HS-27A (cell line): ENCODE measurements at regions not wholly inside any gene's neighbourhood (a gene's known extent, or its start where the extent isn't known, plus 50 kb on each side); places are given as distances from the start of the nearest gene placed in this dataset.

Experiments used
- DNase-seq: peaks from one replicate; pipeline ENCODE4 v3.0.0-alpha.2; 2012; ENCODE audit warnings: low read depth, missing footprints

DNA sequence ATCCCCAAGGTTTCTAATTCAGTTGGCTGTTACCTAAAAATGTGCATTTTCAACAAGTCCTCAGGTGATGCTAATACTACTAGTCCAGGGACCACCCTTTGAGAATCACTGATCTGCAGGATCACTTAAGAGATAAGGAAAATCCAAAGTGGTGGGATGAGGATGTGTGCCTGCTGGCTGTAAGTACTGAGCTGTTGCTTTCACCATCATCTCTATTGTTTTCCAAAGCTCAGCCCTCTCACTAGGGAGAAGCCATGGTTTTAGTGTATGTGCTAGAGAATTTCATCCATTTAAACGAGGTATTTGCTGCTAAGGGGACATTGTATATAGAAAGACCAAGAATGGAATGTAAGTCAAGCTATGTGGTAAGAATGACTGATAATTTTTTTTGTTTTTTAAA is 202.3 kb downstream of the KIF21A start:
- DNase-seq, result no peak

DNA sequence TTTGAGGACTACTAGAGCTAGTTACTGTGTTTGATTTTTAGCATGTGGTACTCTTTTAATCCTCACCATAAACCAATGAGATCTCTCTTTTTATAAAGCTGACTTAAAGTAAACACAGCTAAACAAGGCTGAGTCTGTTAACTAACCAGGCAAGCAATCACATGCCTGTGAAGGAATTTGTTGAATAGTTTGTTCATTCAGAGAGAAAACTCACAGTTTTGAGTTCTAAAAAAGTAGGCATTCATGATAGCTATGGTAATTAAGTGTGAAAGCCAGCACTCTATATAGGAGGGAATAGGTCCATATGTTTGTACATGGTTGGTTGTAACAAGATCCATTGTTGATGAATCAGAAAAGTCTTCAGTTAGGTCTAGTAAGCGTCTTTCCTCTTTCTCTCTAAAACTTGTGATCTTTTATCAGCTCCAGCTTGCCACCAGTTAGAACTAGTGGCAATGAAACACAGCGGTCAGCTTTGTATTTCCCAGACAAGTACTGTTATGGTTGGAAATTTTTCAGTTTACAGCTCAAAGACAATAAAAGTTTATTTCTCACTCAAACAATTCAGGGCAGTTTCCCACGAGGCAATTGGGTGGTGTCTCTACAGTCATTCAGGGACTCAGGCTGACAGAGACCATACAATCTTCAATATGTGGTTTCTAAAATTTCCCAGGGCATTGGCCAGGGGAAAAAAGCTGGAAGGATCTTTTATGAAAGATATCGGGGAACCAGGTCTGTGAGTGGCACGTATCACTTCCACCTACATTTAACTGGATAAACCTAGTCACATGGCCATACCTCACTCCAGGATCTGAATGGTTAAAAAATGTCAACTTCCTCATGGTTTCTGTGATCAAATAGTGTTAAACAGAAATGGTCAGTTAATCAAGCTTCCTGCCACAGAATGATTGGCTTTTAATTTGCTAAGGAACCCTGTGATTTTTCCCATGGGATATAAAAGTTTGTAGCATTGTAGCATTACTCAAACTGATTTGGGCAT is 203.1 kb downstream of the KIF21A start:
- DNase-seq, result no peak

DNA sequence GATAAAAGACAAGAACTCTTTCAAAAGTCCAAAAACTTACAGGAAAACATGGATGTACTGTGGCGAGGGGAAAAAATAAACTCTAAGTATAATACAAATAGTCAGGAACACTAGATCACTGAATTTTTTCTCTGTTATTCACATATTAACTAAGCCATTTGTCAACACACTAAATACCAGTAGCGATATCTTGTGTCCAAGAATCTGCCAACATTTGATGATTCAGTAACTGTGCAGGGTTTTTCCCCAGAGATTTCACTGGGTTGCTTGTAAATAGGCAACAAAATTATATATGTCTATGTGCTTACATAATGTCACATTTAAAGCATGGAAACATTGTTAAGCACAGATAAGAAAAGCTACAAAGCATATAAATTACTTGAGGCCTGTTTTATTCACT is 205.9 kb downstream of the KIF21A start:
- peak; percentile 8 for DNase-seq

DNA sequence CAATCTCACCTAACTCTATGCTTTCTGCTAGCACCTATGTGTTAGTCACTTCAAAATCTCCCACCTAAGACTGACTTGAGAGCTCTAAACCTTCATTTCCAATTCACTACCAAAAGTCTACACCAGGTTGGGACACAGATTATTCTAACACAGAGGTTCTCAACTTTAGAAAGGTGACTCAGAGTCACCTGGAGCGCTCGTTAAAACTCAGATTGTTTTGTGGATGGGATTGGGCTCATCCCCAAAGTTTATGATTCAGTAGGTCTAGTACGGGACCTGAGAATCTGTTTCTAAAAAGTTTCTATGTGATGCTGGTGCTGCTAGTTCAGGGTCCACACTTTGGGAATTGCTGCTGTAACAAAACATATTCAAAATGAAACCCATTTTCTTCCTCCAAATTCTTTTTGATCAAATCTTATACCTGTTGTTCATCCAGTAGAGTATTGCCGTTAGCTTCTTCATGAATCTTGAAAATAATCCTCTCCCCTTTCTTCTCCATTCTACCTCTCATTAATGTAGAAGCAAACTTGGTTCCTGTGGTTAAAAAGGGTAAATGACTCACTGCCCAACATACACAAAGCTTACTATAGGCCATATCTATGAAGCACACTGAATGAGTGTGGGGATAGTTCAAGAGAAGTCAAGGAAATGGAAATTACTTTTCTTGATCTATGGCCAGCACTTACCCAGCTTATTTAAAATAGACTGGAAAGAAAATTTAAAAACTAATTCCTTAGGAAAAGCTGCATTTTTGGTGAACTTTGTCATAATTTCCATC is 206.7 kb downstream of the KIF21A start:
- no peak for DNase-seq

DNA sequence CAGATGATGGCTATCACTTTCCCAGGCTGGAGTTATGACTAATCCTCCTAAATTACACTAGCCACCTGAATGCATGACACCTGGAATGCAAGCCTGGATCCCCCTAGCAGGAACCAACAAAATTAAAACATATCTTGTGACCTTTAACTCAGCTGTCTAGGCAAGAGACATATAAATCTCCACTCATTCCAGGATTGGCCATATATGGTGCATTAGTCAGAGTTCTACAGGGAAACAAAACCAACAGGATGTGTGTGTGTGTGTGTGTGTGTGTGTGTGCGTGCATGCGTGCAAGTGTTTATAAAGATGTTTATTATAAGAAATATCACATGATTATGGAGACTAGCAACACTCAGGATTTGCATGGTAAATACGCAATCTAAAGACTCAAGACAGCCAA is 212.8 kb downstream of the KIF21A start:
- DNase-seq, result no peak

DNA sequence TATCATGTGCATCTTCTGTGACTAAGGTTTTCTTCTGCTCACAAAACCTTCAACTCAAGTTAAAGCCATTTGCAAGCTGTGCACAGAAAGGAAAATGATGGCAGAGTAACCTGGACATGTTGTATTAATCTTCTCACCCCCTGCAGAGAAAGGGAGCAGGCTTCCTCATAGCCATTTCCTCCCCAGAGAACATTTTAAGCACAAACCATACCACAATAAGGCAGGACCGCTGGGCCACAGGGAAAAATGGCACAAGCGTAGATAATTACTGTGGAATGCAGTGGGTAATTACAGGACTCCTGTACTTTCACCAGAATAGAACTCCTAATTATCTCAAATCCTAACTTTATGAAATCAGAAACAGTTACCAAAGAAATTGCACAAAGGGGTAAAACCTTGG is 215.7 kb downstream of the KIF21A start:
- no peak for DNase-seq

DNA sequence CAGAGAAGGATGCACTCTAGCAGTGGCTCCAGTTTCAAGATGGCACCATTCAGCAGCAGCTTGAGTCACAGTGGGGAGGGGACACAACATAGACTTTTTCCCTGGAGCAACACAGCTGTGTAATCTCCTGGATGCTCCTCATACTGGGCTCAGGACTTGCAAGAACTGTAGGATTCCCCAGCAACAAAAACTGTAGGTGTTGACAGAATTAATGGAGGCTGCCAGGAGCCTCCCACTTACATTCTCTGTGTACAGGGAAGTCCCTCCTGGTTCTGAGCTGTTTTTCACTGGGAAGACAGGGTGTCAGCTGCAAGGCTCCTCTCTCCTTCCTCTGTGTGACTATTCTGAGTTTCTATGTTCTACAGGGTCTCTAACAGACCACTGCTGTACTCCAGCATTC is 217.9 kb downstream of the KIF21A start:
- no peak for DNase-seq

DNA sequence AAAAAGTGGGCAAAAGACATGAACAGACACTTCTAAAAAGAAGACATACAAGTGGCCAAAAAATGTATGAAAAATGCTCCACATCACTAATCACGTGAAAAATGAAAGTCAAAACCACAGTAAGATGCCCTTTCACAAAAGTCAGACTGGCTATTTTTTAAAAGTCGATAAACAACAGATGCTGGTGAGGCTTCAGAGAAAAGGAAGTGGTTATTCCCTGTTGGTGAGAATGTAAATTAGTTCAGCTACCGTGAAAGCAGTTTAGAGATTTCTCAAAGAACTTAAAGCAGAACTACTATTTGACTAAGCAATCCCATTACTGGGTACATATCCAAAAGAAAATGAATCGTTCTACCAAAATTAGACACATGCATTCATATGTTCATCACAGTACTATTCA is 237.0 kb downstream of the KIF21A start:
- DNase-seq, result no peak

DNA sequence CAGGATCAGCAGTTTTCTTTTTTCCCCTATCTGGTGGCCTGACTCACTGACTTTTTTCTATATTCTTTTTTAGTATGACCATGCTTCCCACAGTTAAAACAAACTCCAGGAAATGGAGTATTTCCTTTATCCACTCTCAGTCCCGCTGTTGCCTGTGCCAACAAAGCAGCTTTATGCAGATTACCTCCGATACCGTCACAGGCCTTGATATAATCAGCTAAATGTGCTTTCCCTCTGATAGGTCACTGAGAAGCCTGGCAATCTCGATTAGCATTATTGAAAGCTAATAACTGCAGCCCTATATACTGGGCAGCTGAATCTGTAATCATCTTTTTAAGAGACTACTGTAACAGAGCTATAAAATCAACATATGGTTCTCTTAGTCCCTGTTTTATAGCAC is 243.6 kb downstream of the KIF21A start:
- no peak for DNase-seq

DNA sequence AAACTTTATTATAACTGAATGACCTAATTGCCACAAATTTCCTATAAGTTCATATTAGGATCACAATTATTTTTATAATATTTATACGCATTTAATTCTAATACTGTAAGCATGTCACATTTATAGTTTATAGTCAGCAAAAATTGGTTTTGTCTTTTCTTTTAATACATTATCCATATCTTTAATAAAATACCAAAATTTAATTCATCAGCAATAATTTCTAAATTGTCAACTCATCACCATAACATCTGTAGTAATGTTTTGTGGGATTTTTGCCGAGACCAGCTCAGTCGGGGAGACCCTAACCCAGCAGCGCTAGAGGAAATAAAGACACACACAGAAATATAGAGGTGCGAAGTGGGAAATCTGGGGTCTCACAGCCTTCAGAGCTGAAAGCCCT is 254.2 kb downstream of the KIF21A start:
- no peak for DNase-seq

DNA sequence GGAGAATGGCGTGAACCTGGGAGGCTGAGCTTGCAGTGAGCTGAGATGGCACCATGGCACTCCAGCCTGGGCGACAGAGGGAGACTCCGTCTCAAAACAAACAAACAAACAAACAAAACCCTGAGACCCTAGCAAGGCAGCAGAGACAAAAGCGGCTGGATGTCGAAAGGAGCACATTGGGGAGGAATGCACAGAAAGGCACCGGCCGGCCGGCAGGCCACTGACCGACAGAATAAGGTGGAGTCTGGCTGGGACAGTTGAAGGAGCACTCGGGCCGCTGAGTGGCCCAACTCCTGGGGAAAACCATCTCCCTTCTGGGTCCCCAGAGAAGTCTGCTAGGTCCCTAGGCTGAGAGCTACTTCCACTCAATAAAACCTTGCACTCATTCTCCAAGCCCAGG is 256.2 kb downstream of the KIF21A start:
- no peak for DNase-seq

DNA sequence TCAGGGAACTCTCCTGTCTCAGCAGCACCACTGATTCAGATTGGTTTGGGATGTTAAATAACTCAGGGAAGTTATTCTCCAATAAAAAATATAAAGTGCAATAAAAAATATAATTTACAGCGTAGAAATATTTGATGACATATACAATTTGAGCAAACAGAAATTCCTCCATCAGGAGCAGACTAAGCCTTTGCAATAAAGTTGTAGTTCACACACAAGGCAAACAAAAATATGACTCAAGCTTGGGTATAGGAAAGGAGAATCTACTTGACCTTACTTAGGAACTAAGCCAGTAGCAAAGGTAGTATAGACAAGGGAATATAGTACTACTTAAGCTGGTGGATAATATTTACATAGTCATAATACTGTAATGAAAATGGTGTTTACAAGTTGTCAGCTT is 264.1 kb downstream of the KIF21A start:
- no peak for DNase-seq

DNA sequence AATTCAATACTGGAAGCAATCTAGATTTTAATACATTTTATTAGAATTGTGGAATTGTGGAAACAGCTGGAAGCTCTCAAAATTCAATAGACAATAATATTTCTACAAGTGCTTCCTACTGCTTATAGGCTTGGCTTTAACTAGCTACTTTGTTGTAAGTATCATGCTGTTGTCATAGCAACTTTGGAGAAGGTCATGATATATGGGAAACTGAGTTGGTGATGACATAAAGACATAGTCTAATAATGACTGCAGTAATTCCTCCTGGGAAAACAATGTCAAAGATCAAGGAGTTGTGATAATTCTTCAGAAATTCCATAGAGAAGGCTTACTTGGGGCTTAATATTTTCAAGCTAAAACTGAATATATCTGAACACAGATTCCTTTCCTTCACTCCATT is 266.6 kb downstream of the KIF21A start:
- no peak for DNase-seq

DNA sequence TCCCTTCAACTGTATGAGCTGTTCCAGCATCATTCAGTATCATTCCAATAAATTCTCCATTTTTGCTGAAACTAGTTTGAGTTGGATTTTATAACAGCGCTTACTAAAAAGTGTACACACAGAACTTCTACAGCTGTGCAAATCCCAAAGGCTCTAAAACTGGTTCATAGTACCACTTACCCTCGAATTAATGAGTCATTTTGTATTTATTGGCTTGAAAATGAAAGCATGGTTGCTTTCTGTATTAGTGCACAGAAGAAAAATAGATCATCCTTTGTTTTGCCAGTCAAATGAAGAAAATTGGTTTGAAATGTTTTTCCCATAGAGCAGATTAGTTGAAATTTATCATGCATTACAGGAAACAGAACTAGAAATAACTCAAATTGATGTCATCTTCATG is 268.3 kb upstream of the CPNE8 start:
- DNase-seq, result no peak

DNA sequence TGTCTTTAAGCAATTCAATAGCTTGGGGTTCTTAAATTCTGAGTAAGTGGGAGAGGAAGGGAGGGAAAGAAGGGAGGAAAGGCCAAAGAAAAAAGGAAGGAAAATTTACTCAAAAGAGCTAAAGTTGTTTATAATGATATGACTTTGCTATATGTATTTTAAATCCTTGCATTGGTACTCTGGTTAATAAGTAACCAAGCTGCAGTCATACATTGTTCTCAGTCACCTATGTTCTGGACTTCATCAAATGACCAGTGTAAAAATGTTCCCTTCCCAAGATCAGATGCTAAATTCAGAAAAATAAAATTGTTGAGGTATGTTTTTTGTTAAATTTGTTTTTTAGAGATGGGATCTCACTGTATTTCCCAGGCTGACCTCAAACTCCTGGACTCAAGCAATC is 259.9 kb upstream of the CPNE8 start:
- no peak for DNase-seq

DNA sequence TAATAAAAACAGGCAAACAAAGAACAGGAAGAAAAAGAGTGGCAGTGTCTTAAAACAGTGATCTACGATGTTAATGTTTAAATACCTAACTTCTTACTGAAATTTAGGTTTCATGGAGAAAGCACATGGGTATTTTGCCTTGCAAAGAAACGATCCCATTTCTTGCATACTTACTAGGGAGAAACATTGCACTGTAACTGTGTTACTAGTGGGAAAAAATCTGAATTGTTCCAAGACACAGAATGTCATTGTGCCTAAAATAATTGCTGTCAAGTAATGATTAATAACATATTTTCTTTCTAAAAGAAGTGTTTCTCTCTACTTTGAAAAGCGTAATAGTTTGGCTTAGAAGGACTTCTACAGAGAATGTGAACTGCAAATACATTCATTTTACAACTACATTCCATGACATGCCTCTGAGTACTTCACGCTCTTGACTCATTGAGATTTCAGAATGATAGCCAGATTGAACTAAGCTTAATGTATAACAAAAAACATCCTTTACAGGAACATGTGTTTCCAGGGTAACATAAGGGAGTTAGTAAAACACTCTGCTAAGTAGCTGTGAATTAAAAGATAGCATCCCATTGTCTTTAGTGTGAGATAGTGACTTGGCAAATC is 256.2 kb upstream of the CPNE8 start:
- DNase-seq, result no peak

DNA sequence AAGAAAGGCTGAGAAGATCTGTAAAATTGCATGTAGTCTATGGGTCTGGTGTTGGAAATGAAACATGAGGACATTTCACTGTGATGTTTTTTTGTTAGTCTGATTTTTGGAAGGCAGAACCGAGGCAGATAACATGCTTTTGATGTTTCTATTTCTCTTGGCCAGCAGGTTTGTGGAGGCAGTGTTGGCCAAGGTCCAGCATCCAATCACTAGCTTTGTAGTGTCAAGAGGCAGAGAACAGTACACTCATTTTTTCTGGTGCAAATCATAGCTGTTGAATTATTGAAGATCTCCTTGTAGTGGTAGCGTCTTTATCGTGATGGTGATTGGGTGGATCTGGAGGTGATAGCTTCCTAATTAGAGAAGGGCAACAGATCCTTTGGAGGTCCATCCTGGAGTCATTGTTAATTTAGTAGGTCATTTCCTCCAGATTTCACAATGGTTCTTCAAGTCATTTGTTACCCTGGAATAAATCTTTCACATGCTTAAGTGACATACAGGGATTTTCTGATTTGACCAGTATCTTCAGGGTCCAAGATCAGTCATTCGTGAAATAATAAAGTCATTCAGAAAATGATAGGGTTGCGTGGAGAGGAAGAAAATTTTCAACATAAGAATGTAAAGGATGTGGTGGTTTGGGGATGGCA is 252.4 kb upstream of the CPNE8 start:
- no peak for DNase-seq

DNA sequence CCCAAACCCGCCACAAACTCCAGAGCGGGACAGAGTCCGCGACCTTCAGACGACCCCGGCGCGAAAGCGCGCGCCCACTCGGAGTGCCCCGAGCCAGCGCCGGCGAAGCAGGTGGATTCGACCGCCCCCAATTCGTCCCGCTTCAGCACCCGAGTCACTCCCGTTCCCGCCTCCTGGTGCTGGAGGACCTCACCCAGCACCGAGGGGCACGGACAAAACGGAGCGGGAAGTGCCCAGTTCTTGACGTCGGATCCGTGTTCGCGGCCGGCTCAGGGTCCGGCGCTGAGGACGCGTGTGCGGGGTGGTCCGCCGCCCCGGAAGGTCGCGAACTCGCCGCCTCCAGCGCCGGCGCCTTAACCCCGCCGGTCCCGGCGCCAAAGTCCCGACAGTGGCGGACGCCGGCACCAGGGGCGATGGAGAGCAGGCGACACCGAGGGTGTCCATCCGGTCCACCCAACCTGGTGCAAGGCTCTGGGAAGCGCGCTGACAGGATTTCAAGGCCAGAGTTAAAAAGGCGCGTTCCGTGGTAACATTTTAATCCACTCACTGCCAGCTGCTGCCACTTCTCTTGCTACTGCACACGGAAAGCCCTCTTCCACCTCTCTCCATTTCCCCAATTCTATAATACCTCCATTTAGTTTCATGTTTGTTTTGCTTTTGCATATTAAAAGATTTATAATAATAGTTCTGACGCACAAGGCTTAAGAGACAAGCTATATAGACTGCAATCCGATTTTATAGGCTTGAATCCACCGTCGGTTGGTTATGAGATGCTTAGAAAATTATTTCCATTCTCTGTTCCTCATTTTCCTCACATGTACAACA is 240.0 kb upstream of the CPNE8 start:
- no peak for DNase-seq

DNA sequence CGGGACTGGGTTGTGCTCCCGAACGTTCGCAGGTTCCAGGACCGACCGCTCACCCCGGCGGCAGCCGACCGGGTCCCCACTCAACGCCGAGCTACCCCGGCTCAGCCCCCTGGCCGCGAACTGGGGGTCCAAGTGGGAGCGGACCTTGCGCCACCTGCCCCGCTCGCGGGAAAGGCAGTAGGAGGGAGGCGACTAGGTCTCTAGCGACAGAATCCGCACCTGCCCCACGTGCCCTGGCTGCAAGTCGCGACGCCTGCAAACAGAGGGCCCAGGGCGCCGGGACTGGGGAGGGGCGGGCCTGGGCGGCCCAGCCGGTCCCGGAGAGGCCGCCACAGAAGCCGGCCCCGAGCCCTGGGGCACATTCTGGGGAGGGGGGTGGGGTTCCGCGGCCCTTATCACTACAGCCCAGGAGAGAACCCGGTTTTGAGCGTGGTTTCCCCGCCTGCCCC is 239.2 kb upstream of the CPNE8 start:
- DNase-seq, result no peak

DNA sequence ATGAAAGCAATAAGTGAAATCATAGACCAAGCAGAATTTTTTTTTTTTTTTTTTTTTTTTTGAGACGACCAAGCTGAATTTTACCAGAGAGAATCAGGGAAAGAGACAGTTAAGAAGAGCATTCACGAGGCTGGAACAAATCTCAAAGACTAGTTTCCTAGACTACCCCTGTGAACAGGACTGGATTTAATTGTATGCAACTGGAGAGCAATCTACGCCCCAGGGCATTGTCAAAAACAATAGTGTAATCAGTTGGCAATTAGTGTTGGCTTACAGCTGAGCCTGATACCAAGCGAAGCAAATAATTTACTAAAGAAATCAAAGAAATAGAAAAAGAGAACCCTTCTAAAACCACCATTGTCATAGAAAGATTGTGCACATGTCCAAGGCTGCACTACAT is 232.9 kb upstream of the CPNE8 start:
- no peak for DNase-seq

DNA sequence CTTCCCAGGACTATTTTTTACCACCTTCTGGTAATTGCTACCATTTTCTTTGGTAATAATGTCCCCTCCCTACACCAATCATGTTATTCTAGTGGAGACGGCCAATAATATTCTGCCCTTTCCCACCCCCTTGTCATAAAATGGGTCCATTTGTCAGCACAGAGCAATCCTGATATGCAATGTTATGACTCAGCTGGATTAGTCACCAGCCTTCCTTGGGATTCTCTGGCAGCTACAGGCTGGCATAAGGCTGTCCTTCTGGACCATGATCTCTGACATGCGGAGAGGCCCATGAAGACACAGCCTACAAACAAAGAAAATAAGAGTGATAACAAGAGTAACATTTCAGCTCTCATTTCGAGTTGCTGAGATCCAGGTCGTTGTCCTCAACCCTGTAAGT is 222.0 kb upstream of the CPNE8 start:
- DNase-seq, result peak; percentile 24
